Progenitor cell of endocrine pancreas (in vitro differentiated cells): ENCODE measurements at regions not wholly inside any gene's neighbourhood (a gene's known extent, or its start where the extent isn't known, plus 50 kb on each side); places are given as distances from the start of the nearest gene placed in this dataset.

Source experiments
- DNase-seq: peaks from one replicate; pipeline ENCODE4 v3.0.0; 2021; ENCODE audit warnings: low spot score; ENCODE audit not compliant: unreplicated experiment
- H3K27ac Mint-ChIP-seq: 2 replicates; pipeline ENCODE4 v1.8.0; 2021; ENCODE audit warnings: mild to moderate bottlenecking, moderate library complexity, mixed read lengths
- H3K27me3 Mint-ChIP-seq: 2 replicates; pipeline ENCODE4 v1.8.0; 2021; ENCODE audit warnings: mixed read lengths
- H3K36me3 Mint-ChIP-seq: 2 replicates; pipeline ENCODE4 v1.8.0; 2022; ENCODE audit warnings: mixed read lengths; ENCODE audit not compliant: insufficient read depth
- H3K4me1 Mint-ChIP-seq: 2 replicates; pipeline ENCODE4 v1.8.0; 2021; ENCODE audit warnings: low read depth, mixed read lengths
- H3K4me3 Mint-ChIP-seq: 2 replicates; pipeline ENCODE4 v1.8.0; 2021; ENCODE audit warnings: low read depth, mild to moderate bottlenecking, moderate library complexity, mixed read lengths
- H3K9me3 Mint-ChIP-seq: 2 replicates; pipeline ENCODE4 v1.8.0; 2021; ENCODE audit warnings: low read depth, mixed read lengths
- TF ChIP-seq, protein P1 (sequence below): fragments of 200-600 bp; sonication (generic); IDR thresholded peaks from one replicate; pipeline ENCODE4 v1.5.0; 2021; ENCODE audit warnings: antibody characterized with exemption, mild to moderate bottlenecking; ENCODE audit not compliant: unreplicated experiment

DNA sequence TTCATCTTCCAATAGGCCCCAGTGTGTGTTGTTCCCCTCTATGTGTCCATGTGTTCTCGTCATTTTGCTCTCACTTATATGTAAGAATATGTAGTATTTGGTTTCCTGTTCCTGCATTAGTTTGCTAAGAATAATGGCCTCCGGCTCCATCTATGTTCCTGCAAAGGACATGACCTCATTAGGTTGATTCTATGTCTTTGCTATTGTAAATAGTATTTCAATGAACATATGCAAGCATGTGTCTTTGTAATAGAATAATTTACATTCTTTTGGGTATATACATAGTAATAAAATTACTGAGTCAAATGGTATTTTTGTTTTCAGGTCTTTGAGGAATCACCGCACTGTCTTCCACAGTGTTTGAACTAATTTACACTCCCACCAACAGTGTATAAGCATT is 202.9 kb upstream of the KIRREL3 start:
- no peak for DNase-seq
- Mint-ChIP-seq H3K27ac (no peak overlapping the region), H3K4me3 (no peak overlapping the region), H3K36me3 (no peaks in the 10 kb centered on the region), H3K4me1 (peaks cover 7% of the 10 kb centered on the region), H3K9me3 (peaks cover 28% of the 10 kb centered on the region), H3K27me3 (no peaks in the 10 kb centered on the region)
- TF ChIP-seq, protein P1, sequence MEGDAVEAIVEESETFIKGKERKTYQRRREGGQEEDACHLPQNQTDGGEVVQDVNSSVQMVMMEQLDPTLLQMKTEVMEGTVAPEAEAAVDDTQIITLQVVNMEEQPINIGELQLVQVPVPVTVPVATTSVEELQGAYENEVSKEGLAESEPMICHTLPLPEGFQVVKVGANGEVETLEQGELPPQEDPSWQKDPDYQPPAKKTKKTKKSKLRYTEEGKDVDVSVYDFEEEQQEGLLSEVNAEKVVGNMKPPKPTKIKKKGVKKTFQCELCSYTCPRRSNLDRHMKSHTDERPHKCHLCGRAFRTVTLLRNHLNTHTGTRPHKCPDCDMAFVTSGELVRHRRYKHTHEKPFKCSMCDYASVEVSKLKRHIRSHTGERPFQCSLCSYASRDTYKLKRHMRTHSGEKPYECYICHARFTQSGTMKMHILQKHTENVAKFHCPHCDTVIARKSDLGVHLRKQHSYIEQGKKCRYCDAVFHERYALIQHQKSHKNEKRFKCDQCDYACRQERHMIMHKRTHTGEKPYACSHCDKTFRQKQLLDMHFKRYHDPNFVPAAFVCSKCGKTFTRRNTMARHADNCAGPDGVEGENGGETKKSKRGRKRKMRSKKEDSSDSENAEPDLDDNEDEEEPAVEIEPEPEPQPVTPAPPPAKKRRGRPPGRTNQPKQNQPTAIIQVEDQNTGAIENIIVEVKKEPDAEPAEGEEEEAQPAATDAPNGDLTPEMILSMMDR = no peak

DNA sequence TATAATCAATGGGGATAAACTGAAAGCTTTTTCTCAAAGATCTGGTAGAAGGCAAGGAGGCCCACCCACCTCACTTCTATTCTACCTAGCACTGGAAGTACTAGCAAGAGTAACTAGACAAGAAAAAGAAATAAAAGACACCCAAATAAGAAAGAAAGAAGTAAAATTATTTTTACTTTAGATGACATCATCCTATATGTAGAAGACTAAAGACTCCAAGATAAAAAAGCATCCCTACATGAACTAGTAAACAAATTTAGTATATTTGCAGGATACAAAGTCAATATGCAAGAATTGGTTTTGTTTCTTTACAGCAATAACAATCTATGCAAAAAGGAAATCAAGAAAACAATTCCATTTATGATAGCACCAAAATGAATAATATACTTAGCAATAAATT is 201.5 kb upstream of the KIRREL3 start:
- Mint-ChIP-seq H3K4me1 (peaks cover 7% of the 10 kb centered on the region), H3K36me3 (no peaks in the 10 kb centered on the region)

DNA sequence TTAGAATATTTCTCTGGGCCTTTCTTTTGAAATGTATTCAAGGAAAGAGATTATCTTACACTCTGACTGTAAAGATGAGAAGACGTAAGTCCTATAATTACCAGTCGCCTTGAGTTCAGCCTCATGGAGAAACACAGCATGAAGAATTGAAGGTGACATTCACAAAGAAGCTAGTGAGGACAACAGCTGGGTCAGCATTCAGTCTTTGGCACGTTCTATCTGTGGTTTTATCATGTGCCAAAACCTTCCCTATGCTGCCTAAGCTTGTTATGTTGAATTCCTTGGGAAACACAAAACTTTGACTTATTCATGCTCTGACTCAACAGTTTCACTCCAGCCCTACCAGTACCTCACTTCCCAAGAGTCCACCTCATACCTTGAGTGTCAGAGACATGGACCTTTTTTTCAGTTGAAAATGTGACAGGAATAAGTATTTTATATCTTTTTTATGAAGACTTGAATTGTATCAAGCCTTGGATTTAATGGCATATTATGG is 198.8 kb upstream of the KIRREL3 start:
- peaks cover 5% of the 10 kb centered on the region for H3K27me3 Mint-ChIP-seq
- TF ChIP-seq, protein P1 = no peak
- DNase-seq = no peak
- H3K27ac Mint-ChIP-seq = no peak overlapping the region
- no peak overlapping the region for H3K4me3 Mint-ChIP-seq
- H3K36me3 Mint-ChIP-seq = no peaks in the 10 kb centered on the region
- peaks cover 5% of the 10 kb centered on the region for H3K4me1 Mint-ChIP-seq
- H3K9me3 Mint-ChIP-seq = peaks cover 12% of the 10 kb centered on the region

More for the DNA sequence above, 201.5 kb upstream of the KIRREL3 start:
- TF ChIP-seq, protein P1 = no peak
- no peaks in the 10 kb centered on the region for H3K27me3 Mint-ChIP-seq
- H3K4me3 Mint-ChIP-seq = no peak overlapping the region
- no peak overlapping the region for H3K27ac Mint-ChIP-seq
- DNase-seq = no peak
- H3K9me3 Mint-ChIP-seq = peaks cover 18% of the 10 kb centered on the region

DNA sequence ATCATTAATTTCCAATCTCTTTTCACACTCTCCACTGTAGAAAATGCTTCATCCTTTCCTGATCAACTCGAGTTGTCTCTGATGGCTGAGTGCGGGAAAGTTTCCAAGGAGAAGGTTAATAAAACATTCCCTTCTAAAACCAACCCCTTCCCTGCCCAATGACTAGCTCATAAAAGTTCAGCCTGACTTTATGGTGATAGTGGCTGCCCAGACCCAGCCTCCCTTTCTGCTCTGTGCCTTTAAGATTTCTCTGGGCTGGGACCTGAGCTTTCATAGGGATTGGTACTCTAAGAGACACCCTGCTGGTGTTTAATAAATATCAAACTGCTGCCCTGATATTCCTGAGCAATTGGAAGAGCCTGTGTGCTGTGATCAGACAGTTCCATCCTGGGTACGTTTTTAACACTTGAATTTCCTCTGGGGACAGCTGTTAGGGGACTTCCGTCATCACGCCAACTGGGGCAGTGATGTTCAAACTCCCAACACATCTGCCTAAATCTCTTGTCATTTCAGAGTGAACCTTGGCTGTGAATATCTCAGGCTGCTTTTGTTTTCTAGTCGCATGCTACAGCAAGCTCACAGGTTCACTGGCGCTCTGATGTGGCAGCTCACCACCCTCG is 195.0 kb upstream of the KIRREL3 start:
- peaks cover 5% of the 10 kb centered on the region for H3K4me1 Mint-ChIP-seq

DNA sequence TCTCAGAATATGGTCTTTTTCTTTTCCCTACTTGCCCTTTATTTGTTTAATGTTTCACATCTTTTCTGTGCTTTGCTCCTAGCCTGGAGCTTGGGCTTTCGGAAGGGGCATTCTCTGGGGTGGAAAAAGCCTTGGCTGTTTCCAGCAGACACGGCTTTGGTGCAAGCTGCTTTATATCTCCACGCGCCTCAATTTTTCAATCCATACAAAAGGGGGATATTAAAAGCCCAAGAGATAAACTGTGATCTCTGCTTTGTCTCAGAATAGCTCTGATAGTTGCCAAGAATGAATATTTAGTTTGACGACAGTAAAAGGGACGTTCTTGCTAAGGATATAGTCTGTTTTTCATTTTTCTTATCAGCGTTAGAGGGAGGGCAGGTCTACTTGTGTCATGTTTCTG is 194.0 kb upstream of the KIRREL3 start:
- H3K27me3 Mint-ChIP-seq = peaks cover 15% of the 10 kb centered on the region
- peaks cover 3% of the 10 kb centered on the region for H3K4me1 Mint-ChIP-seq
- H3K4me3 Mint-ChIP-seq = no peak overlapping the region
- no peak overlapping the region for H3K27ac Mint-ChIP-seq
- TF ChIP-seq, protein P1 = no peak
- no peak for DNase-seq
- no peaks in the 10 kb centered on the region for H3K36me3 Mint-ChIP-seq
- no peaks in the 10 kb centered on the region for H3K9me3 Mint-ChIP-seq

More for the DNA sequence above, 195.0 kb upstream of the KIRREL3 start:
- Mint-ChIP-seq H3K27ac (no peak overlapping the region), H3K27me3 (peaks cover 9% of the 10 kb centered on the region), H3K4me3 (no peak overlapping the region), H3K9me3 (no peaks in the 10 kb centered on the region), H3K36me3 (no peaks in the 10 kb centered on the region)
- DNase-seq = no peak
- TF ChIP-seq, protein P1 = no peak
